ENCODE measurements at regions not wholly inside any gene's neighbourhood (a gene's known extent, or its start where the extent isn't known, plus 50 kb on each side); places are given as distances from the start of the nearest gene placed in this dataset.

DNA sequence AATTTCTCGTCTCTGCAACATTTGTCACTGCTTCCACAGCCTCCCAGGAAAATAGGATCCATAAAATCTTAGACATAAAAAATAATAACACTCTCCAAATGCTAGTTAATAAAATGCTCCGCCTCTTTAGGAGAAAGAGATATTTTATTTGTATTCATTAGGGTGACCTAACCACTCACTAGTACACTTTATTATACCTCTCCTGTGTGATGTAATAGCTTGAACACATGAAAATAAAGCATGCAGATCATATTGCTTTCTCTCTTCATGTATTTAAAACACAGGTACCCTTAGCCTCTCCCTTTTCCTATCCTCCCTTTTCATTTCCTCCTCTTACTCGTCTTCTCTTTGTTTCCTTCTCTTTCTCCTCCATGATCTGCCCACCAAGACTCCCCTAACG, 694.2 kb downstream of the EPHA4 start:
- no peak for DNase-seq
- no peak for TF ChIP-seq POLR2A (IDR thresholded peaks at IDR 0.05)
- TF ChIP-seq, protein P1, sequence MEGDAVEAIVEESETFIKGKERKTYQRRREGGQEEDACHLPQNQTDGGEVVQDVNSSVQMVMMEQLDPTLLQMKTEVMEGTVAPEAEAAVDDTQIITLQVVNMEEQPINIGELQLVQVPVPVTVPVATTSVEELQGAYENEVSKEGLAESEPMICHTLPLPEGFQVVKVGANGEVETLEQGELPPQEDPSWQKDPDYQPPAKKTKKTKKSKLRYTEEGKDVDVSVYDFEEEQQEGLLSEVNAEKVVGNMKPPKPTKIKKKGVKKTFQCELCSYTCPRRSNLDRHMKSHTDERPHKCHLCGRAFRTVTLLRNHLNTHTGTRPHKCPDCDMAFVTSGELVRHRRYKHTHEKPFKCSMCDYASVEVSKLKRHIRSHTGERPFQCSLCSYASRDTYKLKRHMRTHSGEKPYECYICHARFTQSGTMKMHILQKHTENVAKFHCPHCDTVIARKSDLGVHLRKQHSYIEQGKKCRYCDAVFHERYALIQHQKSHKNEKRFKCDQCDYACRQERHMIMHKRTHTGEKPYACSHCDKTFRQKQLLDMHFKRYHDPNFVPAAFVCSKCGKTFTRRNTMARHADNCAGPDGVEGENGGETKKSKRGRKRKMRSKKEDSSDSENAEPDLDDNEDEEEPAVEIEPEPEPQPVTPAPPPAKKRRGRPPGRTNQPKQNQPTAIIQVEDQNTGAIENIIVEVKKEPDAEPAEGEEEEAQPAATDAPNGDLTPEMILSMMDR (IDR thresholded peaks at IDR 0.05) = no peak
- Histone ChIP-seq H3K4me1 (no peaks in the 10 kb centered on the region), H3K36me3 (no peaks in the 10 kb centered on the region), H3K9me3 (no peaks in the 10 kb centered on the region), H3K27me3 (no peaks in the 10 kb centered on the region), H3K27ac (no peak overlapping the region), H3K4me3 (no peak overlapping the region)
- intact Hi-C loops (cut with DNase I; ENCODE audit: low total_unique reads) = no loop called here

DNA sequence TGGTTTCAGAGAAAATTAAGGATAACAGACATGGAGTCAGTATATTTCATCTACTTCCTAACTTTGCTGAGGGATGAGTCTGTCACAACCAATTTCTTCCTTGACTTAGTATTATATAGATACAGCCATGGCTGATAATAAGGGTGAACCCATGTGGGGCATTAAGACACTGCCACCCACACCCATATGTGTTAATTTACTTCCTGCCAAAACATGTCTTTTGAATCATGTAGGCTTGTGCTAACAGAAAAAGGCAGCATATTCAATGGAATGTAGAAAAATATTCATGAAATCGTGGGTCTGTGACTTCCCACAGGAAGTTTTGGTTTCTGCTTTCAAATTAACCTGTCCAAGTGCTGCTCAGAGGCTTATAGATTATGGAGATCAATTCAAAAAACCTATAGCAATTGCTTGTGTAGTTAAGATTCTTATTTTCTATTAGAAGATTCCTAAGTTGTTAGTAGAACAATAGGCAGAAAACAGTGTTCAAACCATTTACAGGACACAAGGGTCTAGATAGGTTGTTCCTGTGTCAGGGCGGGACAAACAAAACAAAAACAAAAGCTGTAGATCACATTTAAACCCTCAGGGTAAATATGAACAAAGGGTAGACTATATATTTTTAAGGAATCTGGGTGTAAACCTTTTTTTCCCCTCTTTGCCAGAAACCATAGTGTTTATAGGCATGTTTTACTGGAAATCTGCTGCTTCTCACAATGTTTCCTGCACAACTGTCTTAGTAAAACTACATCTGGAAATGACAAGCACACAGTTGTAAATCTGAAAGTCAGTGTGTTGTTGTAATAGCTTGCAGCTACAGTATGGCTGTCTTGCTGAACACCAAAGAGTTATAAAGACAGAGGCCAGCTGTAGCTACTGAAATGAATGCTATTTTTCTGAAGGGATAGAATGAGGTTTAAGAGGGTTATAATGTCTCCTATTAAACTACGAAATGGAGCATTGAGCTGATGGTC, 691.2 kb downstream of the EPHA4 start:
- Histone ChIP-seq H3K4me1 (no peaks in the 10 kb centered on the region), H3K4me3 (no peak overlapping the region), H3K9me3 (no peaks in the 10 kb centered on the region), H3K27me3 (no peaks in the 10 kb centered on the region), H3K27ac (no peak overlapping the region), H3K36me3 (no peaks in the 10 kb centered on the region)
- no peak for DNase-seq
- no peak for TF ChIP-seq POLR2A (IDR thresholded peaks at IDR 0.05)
- TF ChIP-seq, protein P1 (IDR thresholded peaks at IDR 0.05) = no peak
- intact Hi-C loops (cut with DNase I; ENCODE audit: low total_unique reads) = no loop called here

DNA sequence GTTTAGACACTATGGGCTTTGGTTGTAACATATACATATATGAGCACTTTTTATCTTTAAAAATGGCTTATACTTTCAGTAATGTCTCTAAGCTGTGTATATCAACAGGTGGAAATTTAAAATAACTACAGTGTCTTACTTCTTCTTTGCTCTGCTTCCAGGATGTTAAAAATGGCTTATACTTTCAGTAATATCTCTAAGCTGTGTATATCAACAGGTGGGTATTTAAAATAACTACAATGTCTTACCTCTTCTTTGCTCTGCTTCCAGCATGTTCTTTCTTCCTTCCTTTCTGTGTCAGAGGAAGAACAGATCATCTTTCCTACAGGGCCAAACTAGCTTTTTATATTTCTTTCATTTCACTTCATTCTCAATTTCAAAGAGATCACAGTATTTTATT, 689.6 kb downstream of the EPHA4 start:
- Histone ChIP-seq H3K27me3 (no peaks in the 10 kb centered on the region), H3K27ac (no peak overlapping the region), H3K9me3 (no peaks in the 10 kb centered on the region), H3K36me3 (no peaks in the 10 kb centered on the region), H3K4me1 (no peaks in the 10 kb centered on the region), H3K4me3 (no peak overlapping the region)
- intact Hi-C loops (cut with DNase I; ENCODE audit: low total_unique reads) = no loop called here
- DNase-seq = no peak
- no peak for TF ChIP-seq POLR2A (IDR thresholded peaks at IDR 0.05)
- TF ChIP-seq, protein P1 (IDR thresholded peaks at IDR 0.05) = no peak

DNA sequence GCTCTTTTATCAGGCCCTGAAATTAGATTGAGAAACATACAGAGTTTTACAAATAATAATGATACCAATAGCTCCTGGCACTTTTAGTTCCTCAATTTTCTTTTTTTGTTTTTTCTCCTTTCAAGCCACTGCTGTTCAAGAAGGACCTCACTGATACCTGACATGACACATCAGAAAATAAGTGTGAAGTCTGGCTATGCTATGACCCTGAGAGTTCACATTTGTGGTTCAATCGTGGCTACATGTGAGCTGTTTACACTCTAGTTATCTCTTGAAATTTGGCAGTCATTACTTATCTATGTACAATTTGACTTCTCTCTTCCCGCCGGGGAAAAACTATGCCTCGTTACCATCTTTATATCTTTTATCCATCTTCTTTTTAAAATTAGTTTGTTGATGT, 686.5 kb downstream of the EPHA4 start:
- Histone ChIP-seq H3K27me3 (no peaks in the 10 kb centered on the region), H3K36me3 (no peaks in the 10 kb centered on the region), H3K4me3 (no peak overlapping the region), H3K27ac (no peak overlapping the region), H3K4me1 (no peaks in the 10 kb centered on the region), H3K9me3 (no peaks in the 10 kb centered on the region)
- no peak for DNase-seq
- intact Hi-C loops (cut with DNase I; ENCODE audit: low total_unique reads) = no loop called here
- TF ChIP-seq, protein P1 (IDR thresholded peaks at IDR 0.05) = no peak
- TF ChIP-seq POLR2A (IDR thresholded peaks at IDR 0.05) = no peak

DNA sequence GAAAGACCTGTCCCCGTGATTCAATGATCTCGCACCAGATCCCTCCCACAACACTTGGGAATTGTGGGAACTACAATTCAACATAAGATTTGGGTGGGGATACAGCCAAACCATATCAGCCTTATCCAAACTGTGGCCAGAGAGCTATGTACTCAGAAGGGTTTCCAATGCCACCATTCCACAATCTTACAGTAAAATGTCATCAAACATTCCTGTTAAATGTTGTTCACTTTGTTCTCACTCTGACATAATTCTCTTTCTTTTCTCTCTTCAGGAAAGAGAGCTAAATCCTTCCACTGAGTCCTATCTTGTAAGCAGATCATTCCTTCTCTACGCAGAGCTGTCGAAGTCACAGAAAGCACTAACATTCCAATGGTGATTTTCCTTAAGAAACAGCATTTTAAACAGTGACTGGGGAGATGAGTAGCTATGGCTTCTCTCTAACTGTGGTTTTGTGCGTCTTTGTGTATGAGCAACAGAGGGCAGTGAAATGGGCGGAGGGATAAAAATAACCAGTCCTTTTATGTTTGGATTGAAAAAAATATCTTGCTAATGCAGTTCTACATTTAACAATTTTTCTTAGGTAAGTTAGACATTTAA, 684.7 kb downstream of the EPHA4 start:
- Histone ChIP-seq H3K36me3 (no peaks in the 10 kb centered on the region), H3K27ac (no peak overlapping the region), H3K4me3 (no peak overlapping the region), H3K9me3 (no peaks in the 10 kb centered on the region), H3K27me3 (no peaks in the 10 kb centered on the region), H3K4me1 (no peaks in the 10 kb centered on the region)
- TF ChIP-seq, protein P1 (IDR thresholded peaks at IDR 0.05) = no peak
- TF ChIP-seq POLR2A (IDR thresholded peaks at IDR 0.05) = no peak
- DNase-seq = no peak
- intact Hi-C loops (cut with DNase I; ENCODE audit: low total_unique reads) = no loop called here
